KBM-7 (cell line): ENCODE measurements at regions not wholly inside any gene's neighbourhood (a gene's known extent, or its start where the extent isn't known, plus 50 kb on each side); places are given as distances from the start of the nearest gene placed in this dataset.

Experiments used
- DNase-seq: peaks from one replicate; pipeline ENCODE4 v3.0.0-alpha.2; 2015
- in situ Hi-C: fragments of 300-500 bp; cut with MboI; formaldehyde crosslinking; loops from 2 replicates; pipeline ENCODE4 v1.14.3; 2020; ENCODE audit warnings: low sequenced_read_pairs, low pct_unique_long_range_greater_than_20kb, mixed read lengths

DNA sequence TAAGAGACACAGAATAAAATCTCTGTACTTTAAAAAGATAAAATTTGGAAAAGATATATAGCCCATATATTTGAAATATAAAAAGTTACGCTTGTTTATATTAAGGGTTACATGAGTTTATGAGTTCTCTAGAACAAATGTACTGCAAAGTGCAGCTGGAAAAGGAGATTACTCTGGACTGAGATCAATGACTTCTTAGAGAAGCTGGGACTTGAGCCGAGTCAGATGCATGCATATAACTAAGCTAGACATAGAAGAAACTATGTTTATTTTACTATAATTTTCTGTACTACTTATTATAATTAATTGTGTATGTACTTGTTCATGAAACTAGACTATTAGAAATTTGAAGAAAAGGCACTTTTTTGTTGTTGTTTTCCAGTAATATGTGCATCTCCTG is 170.3 kb upstream of the NXPH2 start:
- DNase-seq = no peak
- in situ Hi-C loops = no loop called here

- in situ Hi-C loops = no loop called here
- DNase-seq = no peak
Observed at GRCh38 chr2:138949517-138949916, 169.3 kb upstream of the NXPH2 start.

GRCh38 chr2:138948070-138948539 is 167.9 kb upstream of the NXPH2 start:
- DNase-seq = no peak
- in situ Hi-C loops = no loop called here

GRCh38 chr2:138943470-138943869 is 163.3 kb upstream of the NXPH2 start:
- in situ Hi-C loops = no loop called here

GRCh38 chr2:138942466-138942865 is 162.3 kb upstream of the NXPH2 start:
- in situ Hi-C loops = no loop called here
- DNase-seq = no peak

More at GRCh38 chr2:138943470-138943869, 163.3 kb upstream of the NXPH2 start:
- no peak for DNase-seq

DNA sequence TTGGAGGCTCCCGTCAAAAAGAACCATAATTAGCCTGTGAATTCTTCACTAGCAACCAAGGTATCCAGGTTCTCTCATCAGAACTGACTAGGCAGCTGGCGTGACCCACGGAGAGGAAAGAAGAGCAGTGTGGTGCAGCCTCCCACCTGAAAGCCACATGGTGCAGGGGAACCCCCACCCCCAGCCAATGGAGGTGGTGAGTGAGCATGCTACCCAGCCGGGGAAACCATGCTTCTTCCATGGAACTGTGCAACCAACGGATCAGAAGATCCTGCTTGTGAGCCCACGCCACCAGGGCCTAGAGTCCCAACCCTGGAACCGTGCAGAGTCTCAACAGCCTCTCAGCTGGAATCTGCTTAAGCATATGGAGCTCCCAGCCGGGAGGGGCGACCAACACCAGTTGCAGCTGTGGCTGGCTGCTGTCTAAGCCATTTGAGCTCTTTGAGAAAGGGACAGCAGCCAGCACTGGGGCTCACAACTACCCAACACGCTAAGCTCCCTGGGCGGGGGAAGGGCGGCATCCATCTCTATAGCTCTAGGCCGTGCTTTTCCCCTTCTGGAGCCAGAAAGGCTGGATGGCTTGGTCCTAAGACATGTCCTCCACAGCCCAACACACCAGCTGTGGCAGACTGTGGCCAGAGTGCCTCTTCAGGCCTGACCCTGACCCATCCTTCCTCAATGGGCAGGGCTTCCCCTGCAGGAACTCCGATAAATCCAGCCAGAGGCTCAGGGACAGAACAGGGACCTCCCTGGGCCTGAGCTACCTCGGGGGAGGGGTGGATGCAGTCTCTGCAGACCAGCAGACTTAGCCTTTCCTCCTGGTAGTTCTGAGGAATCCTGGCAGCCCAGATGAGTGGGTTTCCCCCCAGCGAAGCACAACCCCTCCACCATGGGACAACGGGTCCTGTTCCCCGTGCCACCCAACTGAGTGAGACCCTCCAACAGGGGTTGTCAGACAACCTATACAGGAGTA is 151.4 kb upstream of the NXPH2 start:
- in situ Hi-C loops = no loop called here
- DNase-seq = no peak

DNA sequence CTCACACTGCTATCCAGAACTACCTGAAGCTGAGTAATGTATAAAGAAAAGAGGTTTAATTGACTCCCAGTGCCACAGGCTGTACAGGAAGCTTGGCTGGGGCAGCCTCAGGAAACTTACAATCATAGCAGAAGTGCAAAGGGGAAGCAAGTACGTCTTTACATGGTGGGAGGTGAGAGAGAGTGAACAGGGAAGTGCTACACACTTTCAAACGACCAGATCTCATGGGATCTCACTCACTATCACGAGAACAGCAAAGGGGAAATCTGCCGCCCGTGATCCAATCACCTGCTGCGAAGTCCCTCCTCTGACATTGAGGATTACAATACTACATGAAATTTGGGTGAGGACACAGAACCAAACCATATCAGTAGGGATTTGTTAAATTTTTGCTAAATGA is 150.4 kb upstream of the NXPH2 start:
- no peak for DNase-seq
- in situ Hi-C loops = no loop called here

DNA sequence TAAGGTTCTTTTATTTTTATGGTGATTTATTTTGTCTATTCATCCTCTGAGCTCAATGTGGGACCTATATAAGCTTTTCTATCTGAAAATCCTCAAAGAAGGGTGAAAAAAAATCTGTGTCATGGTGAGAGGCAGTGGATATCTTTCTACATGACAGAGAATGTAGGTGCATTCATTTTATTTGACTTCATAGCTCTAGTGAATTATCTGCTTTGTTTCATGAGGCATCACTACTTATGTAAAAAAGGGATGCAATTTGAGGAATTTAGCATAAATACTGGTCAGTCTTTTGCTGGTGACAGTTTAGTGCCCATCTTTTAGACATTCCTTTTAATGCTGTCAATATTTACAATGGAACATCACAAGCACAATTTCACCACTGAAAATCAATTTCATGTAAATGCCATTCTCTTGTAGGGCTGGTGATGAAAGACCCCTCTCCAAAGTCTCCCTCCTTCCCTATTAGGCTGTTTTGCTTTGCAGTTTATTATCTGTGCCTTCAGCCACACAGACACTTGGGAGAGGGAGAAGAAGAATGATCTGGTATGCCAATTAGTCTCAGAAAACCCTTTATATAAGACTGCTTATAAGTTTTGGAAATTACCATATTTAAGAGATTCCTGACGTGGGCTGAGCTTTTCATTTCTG is 148.3 kb upstream of the NXPH2 start:
- in situ Hi-C loops = no loop called here
- no peak for DNase-seq

- DNase-seq = peak; percentile 18
- in situ Hi-C loops = no loop called here
Observed at GRCh38 chr2:138922973-138923563, 142.9 kb upstream of the NXPH2 start.

DNA sequence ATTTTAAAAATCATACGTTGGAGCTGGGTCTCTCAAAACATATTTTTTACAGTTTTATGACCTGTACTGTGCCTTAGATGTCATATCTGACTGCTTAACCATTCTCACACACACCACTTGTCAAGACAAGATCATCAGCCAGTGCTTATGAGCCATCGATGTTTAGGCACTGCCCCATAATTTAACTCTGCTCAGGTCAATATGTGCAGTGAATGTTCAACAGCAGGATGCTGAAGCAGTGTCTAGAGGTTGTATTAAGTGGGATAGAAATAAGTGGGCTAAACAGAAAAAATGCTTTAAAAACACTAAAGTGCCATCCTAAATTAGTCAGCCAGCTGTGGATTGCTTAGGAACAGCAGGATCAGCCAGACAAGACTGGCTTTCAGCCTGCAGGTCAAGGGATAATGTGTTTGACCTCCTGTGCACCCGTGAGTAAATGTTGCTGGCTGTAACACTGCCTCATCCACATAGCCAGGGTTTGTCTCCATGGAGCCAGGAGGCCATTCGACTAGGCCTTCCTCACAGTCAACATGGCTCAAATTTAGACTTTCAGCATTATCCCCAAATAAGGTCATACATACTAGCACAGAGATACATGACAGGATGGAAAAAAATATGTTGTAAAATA is 139.0 kb upstream of the NXPH2 start:
- in situ Hi-C loops = no loop called here
- no peak for DNase-seq

GRCh38 chr2:138910427-138910826 is 130.2 kb upstream of the NXPH2 start:
- no peak for DNase-seq
- in situ Hi-C loops = no loop called here

- DNase-seq = no peak
Observed at GRCh38 chr2:138906549-138906948, 126.4 kb upstream of the NXPH2 start.

DNA sequence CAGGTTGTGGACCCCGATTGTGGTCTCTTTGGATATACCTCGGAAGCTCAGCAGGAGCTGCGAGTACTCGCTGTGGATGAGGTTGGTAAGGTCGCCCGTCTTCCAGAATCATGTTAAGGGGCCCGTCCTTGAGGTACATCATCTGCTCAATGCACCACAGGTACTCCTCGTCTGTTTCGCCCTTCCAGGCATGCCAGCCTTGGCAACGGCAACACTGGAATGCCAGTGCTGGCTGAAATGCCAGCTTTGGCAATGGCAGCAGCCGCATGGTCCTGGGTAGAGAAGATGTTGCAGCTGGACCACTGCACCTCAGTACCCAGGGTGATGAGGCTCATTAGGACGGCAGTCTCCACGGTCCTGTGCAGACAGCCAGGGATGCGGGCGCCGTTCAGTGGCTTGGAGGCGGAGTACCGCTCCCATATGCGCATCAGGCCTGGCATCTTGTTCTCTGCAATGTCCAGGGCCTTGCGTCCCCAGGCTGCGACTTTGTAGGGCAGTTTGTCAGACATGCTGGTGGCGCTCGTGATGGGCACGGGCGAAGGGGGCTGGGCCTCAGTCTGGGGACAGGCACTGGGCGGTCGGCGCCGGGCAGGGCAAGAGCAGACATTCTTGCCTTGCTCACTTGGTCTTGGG is 122.2 kb upstream of the NXPH2 start:
- in situ Hi-C loops = no loop called here
- DNase-seq = no peak

More at GRCh38 chr2:138906549-138906948, 126.4 kb upstream of the NXPH2 start:
- in situ Hi-C loops = no loop called here

- in situ Hi-C loops = no loop called here
Observed at GRCh38 chr2:138901530-138901929, 121.3 kb upstream of the NXPH2 start.

GRCh38 chr2:138898855-138899254 is 118.7 kb upstream of the NXPH2 start:
- DNase-seq = no peak
- in situ Hi-C loops = no loop called here

More at GRCh38 chr2:138901530-138901929, 121.3 kb upstream of the NXPH2 start:
- DNase-seq = no peak

DNA sequence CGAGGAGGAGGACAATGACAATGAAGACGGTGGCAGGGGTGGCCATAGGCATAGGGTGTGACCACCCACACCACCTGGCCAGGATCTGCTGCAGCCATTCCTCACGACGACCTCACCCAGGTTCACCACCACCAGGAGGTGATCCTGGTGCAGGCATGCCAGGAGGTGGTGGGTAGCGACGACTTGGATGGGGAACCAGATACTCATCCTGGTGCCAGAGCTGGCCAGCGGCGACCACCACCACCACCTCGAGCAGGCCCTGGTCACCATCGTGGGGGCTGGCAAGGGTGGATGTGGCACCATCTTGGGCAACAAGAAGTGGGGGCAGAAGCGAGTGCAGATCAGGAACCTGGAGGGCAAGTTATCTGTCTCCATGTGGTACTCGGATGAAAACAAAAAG is 117.1 kb upstream of the NXPH2 start:
- no peak for DNase-seq
- in situ Hi-C loops = no loop called here

- DNase-seq = no peak
- in situ Hi-C loops = no loop called here
Observed at GRCh38 chr2:138893746-138894145, 113.6 kb upstream of the NXPH2 start.

- in situ Hi-C loops = no loop called here
- no peak for DNase-seq
Observed at GRCh38 chr2:138881126-138881525, 100.9 kb upstream of the NXPH2 start.

DNA sequence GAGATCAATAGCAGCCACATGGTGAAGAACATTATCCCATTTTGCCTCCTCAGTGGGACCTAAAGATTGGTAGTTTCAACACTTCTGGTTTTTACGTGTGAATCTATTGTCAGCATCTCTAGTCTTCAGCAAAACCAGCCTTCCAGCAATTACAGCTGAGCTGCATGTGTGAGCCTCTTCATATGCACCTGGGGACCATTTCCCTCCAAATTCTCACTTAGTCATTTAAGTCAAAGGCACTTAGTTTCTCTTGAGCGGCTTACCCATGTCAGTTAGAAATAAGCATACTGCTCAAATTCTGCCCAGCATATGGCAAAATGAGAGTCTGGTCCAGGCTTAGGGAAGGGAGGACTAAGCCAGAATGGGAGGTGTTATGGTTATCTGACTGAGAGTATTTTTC is 99.7 kb upstream of the NXPH2 start:
- in situ Hi-C loops = no loop called here
- DNase-seq = no peak
